ENCODE measurements at regions not wholly inside any gene's neighbourhood (a gene's known extent, or its start where the extent isn't known, plus 50 kb on each side); places are given as distances from the start of the nearest gene placed in this dataset.

DNA sequence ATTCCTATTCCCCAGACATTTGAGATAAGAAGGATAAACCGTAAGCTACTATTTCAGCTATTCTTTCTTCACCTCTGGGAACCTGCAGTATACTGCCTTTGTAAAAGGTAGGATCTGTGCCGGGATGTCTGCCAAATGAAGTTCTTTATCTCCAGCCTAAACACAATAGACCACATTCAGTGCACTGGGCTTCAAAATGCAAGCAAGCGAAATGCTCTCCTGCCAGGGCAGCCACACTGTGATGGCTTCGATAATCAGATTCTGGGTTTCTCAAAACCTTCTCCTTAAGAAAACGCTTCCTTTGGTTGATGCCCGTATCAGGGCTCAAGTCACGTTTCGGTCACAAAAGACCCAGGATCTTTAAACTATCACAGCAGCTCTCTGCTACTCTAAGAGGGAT, 299.5 kb upstream of the B3GAT1 start:
- DNase-seq (ENCODE audit: low read depth in 3 of 3, low spot score in 1 of 3), result no peak

DNA sequence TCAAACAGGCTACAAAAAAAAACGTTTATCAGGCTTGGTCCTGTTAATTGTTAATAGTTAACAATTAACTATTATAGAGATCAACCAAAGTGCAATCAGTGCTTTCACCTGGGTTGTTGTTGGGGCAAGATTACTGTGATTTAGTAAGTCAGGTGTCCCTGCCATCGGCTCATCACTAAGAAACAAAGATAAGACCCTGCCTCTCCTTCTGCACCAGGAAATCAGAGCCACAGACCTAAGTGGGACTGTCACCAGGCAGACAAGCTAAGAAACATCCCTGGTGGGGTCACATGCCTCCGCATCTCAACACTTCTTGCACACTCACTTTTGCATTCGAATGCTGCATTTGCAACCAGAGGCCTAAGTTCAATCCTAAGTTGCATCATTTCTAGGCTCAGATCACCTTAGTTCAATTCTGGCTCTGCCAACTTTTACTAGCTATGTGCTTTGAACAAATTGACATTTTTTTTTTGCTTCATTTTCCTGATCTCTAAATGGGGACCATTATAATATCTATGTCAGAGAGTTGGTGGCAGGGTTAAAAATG, 298.9 kb upstream of the B3GAT1 start:
- DNase-seq (ENCODE audit: low read depth in 3 of 3, low spot score in 1 of 3), result no peak

DNA sequence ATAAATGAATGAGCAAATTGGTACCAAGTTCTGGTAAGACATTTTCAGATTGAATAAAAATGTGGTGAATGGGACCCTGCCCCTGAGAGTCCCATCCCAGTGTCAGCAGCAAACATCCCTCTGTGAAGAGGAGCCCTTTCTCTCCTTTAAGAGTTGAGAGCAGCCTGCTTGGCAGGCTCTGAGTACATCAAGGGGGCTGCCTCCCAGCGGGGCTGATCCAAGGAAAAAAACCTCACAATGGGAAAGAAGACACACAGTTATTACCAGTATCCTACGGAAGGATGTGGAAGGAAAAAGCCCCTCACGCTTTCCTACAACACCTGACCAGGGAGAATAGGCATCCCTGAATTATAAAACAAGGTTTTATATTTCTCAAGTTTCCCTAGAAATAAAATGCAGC, 293.8 kb upstream of the B3GAT1 start:
- no peak for DNase-seq (ENCODE audit: low read depth in 3 of 3, low spot score in 1 of 3)

DNA sequence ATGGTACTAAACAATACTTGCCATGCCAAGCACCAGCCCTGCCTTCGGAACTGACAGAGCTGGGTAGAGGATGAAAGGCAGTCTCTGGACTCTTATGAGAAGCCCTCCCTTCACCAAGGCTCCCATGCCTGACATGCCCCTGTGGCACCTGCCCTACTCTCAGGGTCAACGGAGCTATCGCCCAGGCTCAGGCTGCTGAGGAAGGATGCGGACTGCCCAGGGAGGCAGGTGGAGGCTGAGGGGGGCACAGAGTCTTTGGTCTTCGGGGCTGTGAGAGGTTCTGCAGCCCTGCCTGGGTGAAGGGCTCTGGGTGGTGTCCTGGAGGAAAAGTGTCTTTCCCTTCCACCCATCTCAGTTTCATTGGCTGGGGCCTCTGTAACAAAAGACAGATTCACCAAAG, 290.8 kb upstream of the B3GAT1 start:
- no peak for DNase-seq (ENCODE audit: low read depth in 3 of 3, low spot score in 1 of 3)

DNA sequence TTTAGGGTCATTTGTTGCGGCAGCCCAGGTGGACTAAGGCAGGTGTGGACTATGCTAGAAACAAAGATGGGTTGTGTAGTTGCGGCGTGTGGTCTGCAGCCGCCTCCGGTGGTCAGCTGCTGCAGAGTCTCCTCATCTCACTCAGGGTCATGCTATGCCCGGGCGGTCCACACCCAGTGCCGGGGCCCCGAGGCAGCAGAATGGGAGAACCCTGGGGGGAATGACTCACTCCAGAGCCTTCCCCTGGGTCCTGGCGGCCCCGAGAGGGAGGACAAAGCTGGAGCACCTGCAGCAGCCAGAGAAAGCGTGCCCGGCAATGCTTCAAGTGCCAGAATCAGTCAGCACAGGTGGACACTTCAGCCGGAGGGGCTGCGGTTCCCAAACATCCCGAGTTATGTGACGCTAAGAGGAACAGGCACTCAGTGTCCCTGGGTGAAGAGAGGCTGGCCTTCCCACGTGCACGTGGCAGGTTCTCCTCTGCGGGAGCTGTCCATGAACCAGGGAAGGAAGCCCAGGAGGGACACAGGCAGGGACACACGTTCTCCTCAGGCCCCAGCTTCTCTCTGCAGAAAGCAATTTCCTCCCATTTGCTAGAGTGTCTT, 289.6 kb upstream of the B3GAT1 start:
- no peak for DNase-seq (ENCODE audit: low read depth in 3 of 3, low spot score in 1 of 3)

DNA sequence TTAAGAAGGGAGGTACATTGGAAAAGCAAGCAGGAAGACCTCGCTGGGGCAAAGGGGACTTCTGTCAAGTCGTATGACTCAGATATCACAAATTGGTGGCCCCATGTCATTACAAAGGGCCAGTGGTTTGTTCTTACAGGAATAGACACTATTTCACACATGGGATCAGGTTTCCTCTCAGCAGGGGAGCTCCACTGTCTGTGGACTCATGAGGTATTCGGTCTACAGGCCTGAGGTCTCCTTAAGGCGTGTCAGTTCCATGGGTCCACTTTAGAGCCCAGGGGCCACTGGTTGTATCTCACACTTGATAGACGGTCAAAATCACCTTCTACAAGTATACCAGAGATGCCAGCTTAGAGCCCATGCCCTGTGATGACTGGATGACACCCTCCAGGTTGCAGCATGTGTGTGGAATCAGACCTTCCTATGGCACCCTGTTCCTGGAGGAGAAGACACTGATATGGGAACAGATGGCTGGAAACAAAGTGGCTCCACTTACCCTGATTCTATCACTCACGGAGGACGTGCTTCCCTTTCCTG, 288.1 kb upstream of the B3GAT1 start:
- no peak for DNase-seq (ENCODE audit: low read depth in 3 of 3, low spot score in 1 of 3)

DNA sequence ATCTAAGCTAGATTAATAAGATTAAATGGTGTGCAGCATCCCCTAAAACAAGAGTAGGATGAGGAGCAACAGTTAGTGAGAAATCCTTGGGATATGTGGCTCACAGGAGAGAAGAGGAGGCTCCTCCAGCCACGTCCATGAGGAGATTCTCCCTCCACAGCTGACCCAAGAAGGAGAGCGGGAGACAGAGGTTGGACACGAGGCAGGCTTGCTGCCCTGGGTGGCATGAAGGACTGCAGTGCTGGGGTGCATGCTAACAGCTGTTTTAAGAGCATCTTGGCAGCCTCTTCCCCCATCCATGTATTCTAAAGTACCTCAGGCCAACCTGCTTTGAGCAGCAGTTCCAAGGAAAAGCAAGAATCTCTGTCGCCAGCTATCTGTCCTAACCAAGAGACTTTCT, 284.4 kb upstream of the B3GAT1 start:
- no peak for DNase-seq (ENCODE audit: low read depth in 3 of 3, low spot score in 1 of 3)

DNA sequence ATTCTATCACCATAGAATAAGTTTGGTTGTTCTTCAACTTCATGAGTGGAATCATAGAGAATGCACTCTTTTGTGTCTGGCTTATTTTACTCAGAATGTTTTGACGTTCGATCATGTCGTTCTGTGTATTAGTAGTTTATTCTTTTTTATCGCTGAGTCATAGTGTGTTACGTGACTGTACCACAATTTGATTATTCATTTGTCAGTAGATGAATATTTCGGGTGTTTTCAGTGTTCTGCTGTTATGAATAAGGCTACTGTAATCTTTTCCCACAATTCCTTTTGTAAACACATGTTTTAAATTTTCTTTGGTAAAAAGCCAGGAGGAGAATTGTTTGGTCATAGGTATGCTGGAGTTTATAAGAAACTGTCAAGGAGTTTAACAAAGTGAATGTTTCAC, 279.9 kb upstream of the B3GAT1 start:
- DNase-seq (ENCODE audit: low read depth in 3 of 3, low spot score in 1 of 3), result no peak

DNA sequence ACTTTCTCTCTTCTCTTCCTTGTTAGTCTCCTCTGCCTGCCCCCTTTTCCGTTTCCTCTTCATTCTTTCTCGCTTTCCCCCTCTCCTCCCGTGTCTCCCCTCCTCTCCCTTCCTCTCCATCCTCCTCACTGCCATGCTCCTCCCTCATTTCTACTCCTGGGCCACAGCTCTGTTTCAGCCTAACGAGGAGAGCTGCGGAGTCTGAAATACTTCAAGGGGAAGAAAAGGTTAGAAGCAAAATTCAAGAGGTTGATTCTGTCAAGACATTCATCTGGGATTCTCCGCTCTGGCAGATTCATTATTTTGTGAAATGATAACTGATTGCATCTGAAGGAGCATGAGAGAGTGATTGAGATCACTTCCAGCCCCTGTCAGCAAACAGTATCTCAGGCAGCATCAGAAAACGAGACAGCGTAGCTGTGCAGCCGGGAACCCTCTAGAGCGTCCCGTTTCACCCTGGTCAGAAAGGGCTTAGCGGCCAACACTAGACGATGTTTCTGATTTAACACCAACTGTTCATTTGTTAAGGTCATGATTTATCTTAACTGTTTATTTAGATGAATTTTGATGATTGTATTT, 279.3 kb upstream of the B3GAT1 start:
- no peak for DNase-seq (ENCODE audit: low read depth in 3 of 3, low spot score in 1 of 3)

DNA sequence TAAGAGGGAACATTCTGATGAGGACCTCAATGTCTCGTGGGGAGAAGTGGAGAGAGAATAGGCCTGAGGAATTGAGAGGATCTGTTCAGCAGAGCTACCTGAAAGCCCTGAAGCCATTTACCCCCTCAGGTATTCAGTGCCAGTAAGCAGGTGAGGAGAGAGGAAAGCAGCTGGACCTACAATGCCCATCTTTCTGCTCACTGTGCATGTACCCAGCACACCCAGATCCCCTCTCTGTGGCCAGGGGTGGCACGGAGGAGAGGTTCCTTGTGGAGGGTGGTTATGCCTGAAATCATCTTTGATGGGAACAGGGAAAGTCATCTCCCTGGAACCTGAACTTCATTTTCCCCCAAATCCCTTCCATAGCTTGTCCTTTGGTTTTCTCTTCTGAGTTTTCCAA, 277.8 kb upstream of the B3GAT1 start:
- no peak for DNase-seq (ENCODE audit: low read depth in 3 of 3, low spot score in 1 of 3)

DNA sequence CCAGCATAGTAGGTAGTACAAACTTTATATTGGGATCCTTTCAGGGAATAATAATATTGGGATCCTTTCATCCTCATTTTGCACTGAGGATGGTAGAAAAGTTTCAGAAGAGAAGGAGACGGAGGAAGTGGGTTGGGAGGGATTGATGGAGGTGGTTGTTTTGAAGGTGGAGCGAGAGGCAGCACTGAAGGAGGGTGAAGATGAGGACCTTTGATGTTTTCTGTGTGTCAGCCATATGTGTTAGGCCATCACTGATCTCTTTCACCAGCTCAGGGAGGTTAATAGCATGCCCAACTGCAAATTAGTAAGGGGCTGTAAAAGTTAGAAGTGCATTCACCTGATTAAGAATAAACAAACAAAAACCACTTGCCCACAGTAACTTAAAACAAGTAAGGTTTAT, 275.5 kb upstream of the B3GAT1 start:
- DNase-seq (ENCODE audit: low read depth in 3 of 3, low spot score in 1 of 3), result no peak

DNA sequence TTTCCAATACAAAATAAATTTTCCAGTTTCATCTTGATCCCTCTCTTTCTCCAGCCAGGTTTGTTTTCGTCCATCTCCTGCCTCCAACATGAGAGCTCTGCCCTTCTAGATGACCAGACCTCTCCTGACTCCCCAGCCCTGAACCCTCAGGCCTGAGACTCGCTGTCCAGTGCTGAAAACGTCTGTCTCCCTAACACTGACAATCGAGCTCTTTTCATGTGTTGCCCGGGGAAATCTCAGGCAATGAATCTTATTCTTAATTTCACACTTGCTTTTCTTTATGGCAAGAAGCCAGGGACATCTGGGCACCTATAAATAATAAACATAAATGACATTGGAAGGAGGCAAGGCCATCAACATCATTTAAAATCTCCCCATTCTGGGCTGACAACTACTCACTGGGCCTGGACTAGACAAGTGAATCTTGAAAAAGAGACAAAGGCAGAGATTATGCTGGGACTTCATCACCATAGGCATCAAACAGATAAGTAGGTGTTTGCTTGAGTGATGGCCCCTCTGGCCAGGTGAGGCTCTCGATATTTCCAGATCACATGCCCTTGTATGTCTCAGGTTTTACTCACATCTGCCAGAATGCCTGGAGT, 274.5 kb upstream of the B3GAT1 start:
- DNase-seq (ENCODE audit: low read depth in 3 of 3, low spot score in 1 of 3), result no peak

DNA sequence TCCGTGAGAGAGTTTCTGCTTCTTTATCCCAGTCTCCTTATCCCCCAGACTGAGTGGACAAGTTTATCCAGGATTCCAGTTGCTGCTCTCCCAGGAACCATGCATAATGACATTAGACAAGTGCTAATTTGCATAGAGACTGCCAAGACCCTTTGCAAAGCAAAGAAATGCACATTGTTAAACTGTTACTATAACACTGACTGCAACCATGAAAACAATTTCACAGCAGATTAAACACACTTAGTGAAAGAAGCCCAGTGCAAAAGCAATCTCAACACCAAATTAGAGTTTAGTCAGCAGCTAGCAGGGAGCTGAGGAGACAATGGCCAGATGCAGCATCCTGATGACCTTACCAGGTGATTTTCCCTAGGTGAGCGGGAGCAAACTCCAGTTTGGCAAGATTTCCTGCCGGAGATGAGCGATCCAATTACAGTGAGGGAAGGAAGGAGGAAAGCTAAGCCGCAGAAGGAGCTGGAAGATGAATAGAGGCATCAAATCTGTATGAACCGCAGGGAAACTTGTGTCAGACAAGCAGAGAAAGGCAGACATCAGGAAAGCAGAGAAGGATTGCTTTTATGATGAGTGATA, 273.8 kb upstream of the B3GAT1 start:
- DNase-seq (ENCODE audit: low read depth in 3 of 3, low spot score in 1 of 3), result no peak

DNA sequence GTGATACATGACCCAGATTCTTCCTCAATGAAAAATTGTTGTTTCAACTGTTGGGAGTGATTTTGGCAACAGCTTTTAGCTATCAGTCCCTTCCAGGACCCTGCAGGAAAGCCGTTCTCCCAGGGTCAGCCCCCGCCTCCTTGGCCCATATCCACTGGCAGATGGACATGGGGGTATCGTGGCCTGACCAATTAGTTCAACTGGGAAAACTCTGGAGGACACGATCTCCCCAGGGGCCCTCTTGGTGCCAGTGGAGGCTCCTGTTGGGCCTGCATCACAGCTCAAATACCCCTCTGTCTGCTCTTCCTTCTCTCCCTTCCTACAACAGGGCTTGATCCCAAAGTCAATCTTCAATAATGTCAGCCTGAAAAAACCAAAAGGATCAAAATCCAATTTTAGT, 272.5 kb upstream of the B3GAT1 start:
- no peak for DNase-seq (ENCODE audit: low read depth in 3 of 3, low spot score in 1 of 3)

DNA sequence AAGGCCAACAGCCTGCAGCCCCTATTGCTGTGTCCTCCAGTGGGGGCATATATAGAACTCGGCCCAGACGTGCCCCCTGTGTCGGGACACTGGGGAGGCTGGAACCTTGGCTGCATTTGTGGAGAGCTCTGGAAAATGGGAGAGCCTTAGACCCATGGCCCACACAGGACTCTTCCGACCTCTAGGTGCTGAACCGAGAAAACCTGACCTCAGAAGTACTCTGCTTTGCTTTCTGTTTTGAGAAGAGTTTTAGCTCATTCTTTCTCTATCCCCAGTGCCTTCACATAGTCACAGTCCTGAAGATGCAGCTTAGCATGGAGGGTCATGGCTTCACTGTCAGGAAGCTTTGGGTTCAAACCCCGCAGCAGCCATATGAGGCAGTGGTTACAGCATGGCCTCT, 271.8 kb upstream of the B3GAT1 start:
- no peak for DNase-seq (ENCODE audit: low read depth in 3 of 3, low spot score in 1 of 3)

DNA sequence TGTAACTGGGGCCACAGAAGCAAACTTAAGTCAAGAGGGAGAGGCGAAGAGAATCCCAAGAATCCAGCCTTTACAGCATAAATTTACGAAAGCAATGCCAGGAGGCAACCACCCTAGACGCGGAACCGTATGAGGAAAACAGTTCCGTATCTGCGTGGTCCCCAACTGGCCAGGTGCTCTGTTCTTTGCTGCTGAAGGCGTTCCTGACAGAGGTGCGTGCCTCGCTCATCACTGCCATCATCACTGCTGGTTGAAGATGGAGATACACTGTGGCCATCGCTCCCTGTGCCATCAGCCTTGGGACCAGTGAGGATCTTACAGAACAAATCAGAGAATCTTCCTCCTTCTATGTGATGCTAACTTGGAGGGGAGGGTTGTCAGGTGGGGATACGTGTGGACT, 270.5 kb upstream of the B3GAT1 start:
- DNase-seq (ENCODE audit: low read depth in 3 of 3, low spot score in 1 of 3), result no peak

DNA sequence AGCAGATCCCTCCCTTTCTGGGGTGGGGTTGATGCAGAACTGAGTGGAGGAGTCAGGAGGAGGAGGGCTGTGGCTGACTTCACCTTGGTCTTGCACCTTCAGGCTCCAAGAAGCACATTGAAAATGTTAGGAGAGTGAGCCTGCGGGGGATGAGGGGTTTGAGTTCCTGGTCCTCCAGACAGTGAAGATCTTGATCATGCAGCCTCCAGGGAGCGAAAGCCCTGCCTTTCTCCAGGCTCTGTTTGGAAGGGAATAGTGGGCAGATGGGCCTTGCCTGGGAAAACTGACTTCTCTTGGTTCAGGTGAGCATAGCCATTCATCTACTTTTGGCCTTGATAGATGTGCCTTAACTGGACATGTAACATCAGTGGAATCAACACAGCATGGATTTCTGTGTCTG, 267.6 kb upstream of the B3GAT1 start:
- DNase-seq (ENCODE audit: low read depth in 3 of 3, low spot score in 1 of 3), result no peak

DNA sequence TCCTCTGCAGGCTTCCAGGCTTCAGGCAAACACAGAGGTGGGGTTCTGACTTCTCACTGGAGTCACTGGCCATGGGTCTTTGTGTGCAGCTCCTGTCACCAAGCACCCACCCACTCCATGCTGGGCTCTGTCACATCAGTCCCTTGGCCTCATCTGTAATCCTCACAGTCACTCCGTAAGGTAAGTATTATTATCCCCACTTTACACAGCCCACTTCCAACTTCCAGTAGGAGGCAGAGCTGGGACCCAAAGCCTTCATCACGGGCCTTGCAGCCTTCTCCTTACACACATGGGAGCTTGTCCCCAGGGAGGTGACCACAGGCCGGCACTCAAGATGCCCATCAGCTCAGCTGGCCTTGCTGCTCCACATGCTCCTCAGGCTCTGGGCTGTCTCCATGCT, 266.7 kb upstream of the B3GAT1 start:
- DNase-seq (ENCODE audit: low read depth in 3 of 3, low spot score in 1 of 3), result no peak

DNA sequence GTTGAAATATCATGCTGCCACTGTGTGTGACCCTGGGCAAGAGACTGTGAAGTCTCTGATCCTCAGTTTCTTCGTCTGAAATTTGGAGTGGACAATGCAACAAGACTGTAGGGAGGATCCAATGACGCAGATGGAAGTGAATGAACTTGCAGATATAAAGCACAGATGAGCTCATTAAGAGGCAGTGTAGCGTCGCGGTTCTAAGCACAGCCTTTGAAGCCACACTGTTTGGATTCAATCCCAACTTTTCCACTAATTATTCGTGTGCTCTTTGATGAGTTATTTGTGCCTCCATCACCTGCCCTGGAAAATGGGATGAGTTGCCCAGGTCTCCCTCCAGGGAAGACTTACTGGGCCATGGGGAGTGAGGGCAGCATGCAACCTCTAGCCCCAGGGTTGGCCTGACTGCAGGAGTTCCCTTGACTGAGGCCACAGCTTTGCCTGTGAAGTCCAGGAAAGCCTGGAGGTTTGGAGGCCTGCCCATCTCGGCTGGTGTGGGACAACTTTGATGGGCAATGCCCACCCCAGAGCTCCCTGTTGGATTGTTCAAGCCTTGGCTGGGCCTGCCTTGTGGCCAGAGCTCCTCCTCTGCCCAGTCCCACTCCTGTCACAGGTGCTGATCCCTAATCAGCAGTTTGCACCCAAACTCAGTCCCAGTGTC, 266.0 kb upstream of the B3GAT1 start:
- DNase-seq (ENCODE audit: low read depth in 3 of 3, low spot score in 1 of 3), result no peak

DNA sequence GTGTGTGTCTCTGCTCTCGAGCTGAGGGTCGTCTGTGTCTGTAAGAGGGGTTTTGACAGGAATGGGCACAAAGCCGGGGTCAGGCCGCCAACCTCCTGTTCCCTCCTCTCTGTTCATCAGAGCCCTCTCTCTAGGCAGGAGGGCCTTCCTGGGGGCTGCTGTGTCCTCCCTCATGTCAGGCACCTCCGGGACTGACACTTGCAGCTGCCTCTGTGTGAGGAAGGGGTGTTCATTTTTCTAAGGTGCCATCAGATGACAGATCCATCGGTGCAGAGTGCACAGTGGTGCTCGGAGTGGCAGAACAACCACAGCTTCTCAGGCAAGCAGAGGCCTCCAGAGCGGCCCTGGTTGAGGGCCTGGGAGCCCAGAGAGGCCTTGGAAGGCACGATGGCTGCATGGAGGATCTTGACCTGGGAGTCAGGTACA, 265.4 kb upstream of the B3GAT1 start:
- DNase-seq (ENCODE audit: low read depth in 3 of 3, low spot score in 1 of 3), result no peak

DNA sequence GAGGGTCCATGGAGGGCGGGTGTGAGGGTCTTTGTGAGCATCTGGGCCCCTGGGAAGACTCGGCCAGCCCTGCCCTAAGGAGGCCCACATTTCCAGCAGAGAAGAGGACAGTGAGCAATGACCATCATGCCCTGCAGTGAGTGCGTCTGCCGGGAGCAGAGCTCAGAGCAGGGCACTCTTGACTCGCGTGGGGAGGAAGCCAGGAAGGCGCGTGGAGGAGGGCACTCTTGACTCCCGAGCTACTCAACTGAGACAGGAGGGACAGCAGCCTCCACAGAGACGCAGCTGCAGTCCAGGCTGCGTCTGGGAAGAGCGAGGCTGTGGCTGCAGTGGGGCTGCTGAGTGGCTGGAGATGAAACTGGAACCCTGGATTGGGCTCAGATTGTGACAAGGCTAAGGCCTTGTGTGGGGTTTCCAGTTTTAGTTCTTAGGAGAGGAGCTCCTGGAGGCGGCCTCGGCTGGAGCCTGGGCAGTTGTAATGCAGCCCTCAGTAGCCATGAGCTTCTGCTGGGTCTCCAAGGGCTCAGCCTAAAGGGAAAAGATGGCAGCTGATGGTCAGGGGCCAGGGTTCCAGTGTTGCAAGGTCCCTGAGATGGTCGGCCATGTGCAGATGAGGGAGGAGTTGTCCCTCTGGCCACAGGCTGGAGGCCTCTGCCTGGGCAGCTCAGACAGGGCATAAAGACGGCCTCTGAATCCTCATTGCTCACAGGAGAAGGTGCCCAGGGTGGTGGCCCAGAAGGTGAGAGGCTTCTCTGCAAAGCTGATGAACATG, 264.7 kb upstream of the B3GAT1 start:
- DNase-seq (ENCODE audit: low read depth in 3 of 3, low spot score in 1 of 3), result no peak
